GM12873 (cell line): ENCODE measurements at regions not wholly inside any gene's neighbourhood (a gene's known extent, or its start where the extent isn't known, plus 50 kb on each side); places are given as distances from the start of the nearest gene placed in this dataset.

ENCODE experiments used
- CTCF ChIP-seq: IDR thresholded peaks from 2 replicates; pipeline ENCODE4 v1.5.1; 2012; ENCODE audit warnings: low read depth, mild to moderate bottlenecking, moderate library complexity, low read length, control low read depth; ENCODE audit not compliant: insufficient read depth; ENCODE audit errors: missing control alignments

- no peak for TF ChIP-seq CTCF
Observed at GRCh38 chr13:54965881-54966280, 1937.3 kb downstream of the OLFM4 start.

DNA sequence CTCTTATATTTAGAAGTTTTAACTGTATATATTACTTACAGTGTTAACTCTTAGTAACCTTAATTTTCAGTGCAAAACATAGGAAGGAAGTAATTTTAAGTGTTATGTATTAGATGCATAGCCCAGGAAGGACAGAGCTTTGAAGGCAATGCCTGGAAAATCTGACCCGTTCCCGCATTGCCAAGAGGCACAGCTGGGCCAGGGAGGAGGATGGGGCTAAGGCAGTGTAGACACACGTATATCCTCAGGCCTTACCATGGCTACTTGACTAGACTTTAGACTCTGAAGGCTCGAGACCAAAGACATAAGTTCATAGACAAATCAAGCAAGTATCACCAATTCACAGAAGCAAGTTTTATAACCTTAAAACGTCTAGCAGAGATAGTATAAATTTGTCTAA lies 1944.2 kb downstream of the OLFM4 start:
- TF ChIP-seq CTCF: no peak

DNA sequence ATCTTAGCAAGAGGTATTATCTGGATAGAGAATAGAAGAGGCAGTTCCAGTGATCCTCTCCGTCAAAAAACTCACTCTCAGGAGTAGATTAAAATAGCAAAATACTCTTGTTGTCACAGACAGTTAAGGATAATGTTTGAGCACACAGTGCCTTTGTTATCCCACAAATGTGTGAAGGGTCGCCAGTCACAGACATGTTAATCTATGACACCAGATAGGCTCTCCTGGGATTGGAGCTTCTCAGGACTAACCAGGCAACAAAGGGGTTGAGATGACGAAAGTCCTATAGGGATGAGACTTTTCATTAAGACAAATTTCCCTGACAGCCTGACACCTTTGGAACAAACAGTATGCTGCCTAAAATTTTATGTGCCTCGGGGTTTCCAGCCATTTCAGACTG lies 1947.1 kb downstream of the OLFM4 start:
- no peak for TF ChIP-seq CTCF

GRCh38 chr13:54980651-54981050 lies 1952.0 kb downstream of the OLFM4 start:
- TF ChIP-seq CTCF: no peak

DNA sequence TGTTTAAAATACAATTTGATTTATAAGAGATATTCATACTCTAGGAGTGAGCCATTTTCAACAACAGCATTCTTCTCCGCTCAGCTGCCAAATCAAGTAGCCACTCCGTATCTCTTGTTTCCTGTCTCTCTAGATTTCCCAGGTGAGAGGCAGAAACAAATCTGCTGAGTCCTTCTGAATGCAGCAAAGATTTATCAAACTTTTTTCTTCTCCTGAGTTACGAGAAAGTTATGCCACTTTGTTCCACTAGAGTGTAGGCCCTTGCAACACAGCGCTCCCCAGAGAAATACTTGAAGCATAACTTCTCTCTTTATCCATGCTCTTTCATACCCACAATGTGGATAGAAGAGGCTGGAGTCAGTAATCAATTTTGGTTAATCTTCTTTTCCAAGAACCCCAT lies 1960.8 kb downstream of the OLFM4 start:
- TF ChIP-seq CTCF: no peak

- no peak for TF ChIP-seq CTCF
Observed at GRCh38 chr13:54999399-54999907, 1970.8 kb downstream of the OLFM4 start.

DNA sequence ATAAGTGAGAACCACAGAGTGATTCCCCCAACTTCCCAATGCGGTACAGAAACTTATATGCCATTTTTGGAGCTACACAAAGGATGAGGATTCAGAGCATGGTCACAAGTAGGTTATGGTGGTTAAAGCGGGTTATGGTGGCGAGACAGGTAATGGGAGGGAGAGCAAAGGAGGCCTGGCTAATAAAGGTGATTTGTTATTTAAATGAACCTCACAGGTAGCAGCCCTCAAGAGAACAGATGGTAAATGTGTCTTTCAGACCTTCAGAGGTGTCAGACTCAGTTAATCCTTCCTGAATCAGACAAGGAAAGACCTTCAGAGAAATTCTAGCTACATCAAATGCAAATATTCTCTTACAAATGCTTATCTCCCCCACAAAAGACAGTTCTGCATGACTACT lies 1971.4 kb downstream of the OLFM4 start:
- no peak for TF ChIP-seq CTCF
